ENCODE measurements at regions not wholly inside any gene's neighbourhood (a gene's known extent, or its start where the extent isn't known, plus 50 kb on each side); places are given as distances from the start of the nearest gene placed in this dataset.

DNA sequence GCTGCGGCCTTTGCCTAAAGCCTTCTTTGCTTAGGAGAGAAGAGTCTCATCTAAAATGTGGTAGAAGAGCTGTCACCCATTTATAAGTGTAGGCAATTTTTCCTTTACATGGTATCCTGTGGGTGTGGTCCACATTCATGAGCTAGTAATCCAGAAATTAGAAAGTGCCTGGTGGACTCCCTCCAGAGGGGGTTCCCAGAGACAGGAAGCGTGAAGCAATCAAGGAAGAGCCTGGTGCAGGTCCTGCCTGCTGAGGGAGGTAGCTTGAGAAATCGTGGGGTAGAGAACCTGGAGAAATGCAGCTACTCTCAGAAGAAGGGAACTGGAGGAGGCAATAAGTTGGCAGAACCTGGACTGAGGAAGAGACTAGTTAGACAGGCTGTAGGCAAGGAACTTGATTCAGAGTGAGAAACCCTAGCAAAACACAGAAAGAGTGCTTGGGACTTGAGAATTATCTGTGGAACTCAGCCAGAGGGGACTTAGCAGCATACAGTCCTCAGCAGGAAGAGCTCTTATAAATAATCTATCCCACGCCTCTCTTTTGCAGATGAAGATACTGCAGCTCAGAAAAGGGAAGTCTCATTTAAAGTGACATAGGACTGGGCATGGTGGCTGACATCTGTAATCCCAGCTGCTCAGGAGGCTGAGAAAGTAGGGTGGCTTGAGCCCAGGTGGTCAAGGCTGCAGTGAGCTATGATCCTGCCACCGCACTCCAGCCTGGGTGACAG is 182.4 kb upstream of the CCND2 start:
- DNase-seq, result no peak

DNA sequence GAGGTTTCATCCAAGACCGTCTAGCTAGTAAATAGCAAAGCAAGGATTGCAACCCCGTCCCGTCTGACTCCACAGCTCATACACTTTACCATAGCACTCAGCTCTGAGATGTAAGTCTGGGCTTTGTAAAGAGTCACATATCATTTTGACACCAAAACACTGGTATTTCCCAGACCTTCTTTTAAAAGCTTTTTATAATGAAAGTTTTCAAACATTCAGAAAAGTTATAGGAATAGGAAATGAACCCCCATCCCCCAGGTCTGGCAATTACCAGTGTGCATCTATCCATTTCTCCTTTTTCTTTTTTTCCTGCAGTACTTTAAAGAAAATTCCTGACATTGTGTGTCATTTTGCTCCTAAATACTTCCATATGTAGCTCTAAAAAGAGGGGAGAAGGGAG is 183.6 kb upstream of the CCND2 start:
- DNase-seq, result no peak

DNA sequence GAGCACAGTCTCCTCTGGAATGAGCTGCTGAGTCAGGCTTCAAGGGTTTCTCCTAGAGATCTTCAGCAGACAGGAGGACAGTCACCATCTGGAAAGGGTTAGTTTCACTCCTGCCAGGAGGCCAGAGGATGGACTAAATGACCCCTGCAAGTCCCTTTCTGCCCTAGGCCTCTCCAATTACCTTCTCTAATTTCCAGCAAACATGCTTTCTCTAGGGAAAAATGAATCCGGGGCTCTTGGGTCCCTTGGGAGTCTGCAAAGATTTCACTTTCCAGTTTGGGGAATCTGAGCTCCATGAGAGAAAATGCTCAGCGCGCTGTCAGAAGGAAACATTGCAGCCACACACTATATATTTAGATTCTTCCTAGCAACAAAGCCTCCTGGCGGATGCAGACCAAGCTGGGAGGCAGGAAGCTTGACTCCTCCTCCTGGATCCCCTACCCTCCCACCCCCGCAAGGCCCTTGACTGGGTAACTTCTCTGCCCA is 184.4 kb upstream of the CCND2 start:
- no peak for DNase-seq

DNA sequence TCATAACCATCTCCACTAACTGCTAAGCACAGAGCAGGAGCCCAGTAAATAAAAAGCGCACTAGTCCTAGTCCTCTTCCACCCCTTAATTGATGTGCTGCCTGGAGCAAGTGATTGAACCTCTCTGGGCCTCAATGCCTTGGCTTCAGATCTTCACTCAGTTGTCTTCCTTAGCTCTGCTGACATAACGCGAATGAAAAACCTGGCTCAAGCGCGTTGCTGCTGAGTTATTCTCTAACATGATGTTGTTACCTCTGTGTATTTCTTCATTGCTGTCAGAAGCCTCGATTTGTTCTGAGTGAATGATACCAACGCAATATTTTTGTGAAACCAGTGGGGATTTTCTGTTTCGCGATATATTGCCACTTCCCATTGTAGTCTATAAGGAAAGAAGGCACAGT is 185.1 kb upstream of the CCND2 start:
- no peak for DNase-seq

DNA sequence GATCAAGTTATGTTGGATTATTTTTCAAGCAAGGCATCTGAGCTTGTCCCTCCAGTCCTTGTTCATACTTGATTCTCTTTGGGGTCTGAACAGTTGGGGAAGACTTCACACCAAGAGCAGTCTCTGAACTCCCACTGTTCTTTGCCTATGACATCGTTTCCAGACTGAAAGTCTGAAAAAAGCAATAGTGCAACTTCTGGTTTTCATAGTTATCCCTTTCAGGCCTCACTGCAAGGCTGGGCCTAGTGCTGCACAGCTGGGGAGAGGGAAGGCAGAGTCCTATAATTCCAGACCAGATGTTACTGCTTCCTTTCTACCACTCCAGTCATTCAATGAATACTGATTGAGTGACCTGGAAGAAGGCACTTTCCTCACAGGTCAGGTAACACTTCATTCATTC is 187.1 kb upstream of the CCND2 start:
- DNase-seq, result no peak

DNA sequence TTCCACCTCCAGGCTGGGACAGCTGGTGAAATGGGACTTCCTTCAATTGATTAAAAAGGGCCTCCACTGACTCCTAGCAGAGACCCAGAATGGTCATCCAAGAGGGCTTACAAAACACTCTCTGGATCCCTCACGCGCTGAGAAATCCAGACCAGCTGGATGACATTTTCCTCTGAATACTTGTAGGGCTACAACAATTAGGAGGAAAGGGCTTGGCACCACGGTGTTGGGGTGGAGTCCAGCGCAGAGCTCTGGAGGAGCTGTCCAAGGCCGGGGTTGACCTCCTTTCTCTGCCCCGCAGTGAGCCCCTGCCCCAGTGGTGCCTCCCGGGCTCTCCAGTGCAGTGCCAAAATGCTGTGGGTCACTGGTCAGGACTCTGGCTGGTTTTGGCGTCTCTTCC is 189.0 kb upstream of the CCND2 start:
- no peak for DNase-seq

DNA sequence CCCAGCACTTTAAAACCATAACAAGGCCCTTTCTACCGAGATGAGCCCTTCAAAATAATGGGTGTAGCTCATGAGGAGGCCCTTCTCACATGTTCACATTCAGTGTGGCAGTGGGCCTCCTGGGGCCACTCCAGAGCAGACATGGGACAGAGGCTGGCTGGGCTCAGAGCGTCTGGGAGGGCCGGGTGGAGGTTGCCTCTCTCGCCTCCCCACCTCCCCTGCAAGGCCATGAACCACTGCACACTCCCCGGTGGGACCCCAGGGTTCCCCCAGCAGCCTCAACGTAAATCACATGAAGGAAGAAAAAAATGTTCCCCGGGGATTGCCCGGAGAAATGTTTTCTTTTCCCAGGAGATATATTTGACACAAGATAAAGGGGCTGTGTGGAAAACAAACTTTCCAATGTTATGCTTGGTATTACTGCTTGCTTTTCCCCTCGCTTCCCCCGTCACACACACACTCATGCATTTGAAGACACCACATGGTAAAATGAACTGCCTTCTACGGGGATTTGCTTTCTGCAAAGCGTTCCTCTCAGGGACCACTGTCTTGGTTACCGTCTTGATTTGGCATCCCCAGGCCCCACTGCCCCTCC is 190.7 kb upstream of the CCND2 start:
- no peak for DNase-seq

DNA sequence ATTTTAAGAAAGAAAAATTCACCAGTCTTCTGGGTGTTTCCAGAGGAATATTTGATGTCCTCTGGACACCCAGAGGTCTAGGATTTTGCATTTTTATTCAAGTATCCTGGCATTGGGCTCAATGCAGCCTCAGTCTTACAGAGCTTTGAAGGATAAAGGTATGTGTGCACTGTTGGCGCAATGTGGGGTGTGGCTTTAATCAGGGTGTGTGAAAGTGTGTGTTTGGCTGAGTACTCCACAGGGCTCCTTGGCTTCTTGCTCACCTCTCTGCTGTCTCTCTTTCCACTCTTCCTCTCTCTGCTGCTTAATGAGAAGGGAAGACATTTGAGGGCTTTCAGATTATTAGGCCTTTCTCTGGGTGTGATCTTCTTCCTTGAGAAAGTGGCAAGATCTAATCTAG is 193.3 kb upstream of the CCND2 start:
- DNase-seq, result no peak

DNA sequence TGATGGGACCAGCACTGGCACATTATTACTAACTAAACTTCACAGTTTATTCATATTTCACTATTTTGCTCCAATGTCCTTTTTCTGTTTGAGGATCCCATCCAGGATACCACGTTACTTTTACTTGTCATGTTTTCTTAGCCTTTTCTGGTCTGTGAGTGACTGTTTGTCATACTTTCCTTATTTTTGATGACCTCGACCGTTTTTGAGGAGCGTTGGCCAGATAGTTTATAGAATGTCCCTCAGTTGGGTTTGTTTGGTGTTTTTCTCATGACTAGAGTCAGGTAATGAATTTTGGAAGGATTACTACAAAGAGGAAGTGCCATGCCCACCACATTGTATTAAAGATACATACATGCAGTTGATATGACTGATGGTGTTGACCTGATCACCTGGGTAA is 199.4 kb upstream of the CCND2 start:
- no peak for DNase-seq

DNA sequence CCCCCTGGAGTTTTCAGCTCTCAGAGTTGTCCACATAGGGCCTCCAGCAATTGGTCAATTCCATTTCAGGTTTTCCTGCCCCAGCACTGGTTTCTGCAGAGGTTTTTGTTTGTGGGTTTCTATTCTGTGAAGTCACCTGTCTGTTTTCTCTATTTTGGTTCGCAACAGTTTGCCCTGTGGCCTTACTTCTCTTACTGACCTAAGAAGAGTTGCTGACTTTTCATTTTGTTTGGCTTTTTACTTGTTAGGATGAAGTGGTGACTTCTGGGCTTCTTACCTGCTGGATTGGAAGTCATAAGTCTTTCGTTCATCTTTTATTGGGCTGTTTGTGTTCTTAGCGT is 196.4 kb upstream of the PARP11 start:
- no peak for DNase-seq

DNA sequence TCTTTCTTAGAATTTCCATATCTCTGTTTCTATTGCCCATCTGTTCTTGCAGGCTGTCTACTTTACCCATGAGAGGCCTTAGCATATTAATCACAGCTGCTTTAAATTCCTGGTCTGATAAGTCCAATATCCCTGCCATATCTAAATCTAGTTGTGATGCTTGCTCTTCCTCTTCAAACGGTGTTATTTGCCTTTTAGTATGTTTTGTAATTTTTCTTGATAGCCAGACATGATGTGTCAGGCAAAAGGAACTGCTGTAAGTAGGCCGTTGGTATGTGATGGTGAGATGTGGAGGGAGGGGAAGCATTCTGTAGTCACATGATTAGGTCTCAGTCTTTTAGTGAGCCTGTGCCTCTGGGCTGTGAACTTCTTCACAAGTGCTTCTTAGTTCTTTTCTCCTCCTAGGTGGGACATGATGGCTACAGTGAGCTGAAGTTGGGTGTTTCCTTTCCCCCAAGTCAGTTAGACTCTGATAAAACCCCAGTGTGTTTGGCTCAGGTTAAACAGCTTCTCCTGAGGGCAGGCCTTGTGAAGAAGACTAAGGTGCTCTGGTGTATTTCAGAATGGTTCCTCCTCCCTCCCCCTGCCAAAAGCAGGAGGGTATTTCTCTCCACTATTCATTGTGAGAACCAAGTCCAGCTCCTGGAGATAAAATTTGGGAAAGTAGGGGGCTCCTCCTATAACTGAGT is 195.9 kb upstream of the PARP11 start:
- no peak for DNase-seq

DNA sequence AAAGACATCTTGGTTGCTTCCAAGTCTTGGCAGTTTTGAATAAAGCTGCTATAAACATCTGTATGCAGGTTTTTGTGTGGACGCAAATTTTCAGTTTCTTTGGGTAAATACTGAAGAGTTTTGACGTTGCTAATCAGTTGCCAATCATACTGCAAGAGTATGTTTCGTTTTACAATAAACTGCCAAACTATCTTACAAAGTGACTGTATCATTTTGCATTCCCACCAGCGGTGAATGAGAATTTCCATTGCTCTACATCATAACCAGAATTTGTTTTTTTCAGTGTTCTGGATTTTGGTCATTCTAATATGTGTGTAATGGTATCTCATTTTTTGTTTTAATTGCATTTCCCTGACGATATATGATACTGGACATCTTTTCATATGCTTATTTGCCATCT is 190.8 kb upstream of the PARP11 start:
- DNase-seq, result no peak

DNA sequence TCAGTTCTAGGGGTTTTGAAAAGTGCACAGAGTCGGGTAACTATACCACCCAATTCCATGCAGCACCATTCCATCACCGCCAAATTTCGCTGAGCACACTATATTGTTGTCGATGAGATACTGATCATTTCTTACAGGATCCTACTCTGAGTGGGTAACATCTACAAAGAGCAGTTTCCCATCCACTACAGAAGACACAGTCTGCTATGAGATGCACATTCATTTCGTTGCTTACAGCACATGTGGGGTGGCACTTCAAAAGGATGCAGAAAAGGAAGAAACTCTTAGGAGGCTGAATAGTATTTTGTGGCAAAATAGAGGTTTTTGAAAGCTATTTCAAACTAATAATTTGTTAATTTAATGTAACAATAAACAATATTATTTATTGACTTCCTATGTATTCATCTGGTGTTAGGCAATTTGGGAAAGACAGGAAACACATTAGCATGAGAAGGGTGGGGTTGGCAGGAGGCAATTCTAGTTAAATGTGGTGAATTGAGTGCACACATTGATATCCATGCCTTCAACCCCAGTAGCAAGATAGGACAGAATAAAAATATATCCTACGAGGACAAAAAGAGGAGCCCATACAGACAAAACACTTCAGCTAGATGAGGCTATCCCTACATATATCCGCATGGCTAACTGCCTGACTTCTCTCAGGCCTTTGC is 186.8 kb upstream of the PARP11 start:
- DNase-seq, result no peak

DNA sequence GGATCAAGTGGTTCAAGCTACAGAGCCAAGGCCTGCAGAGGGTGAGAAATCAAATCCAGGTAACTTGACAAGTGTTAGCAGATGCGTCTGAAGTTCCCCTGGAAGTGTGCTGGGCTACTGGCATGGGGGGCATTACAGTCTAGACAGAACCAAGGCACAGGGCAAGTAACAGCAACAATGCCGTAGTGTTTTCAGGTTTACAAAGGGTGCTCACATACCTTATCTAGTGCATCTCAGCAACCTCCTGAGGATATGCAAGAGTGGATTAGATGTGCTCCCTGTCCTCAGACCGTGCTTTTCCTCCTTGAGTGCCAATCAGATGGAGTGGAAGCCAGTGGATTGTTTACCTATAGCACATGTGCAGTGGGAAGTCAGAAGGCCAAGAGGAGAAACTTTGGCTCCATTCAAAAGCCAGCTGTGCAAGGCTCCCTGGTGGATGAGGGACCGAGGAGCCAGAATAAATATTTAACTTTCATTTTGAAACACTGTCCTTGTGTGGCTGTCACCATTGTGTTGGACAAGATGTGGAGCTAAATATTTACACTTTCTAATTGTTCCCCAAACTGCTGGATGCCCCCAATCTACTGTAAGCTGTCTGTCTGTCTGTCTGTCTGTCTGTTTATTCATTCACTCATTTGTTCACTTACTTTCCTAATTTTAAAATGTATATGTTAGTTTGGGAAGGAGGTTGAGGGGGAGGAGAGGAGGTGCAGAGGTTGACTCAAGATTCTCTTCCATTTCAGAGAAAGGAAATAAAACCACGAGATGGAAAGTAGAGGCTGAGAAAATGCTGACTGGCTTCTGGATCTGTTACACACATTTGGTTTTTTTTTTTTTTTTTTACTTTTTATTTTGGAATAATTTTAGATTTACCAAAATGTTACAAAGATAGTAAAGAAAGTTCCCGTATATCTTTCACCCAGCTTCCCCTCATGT is 184.0 kb upstream of the PARP11 start:
- no peak for DNase-seq

DNA sequence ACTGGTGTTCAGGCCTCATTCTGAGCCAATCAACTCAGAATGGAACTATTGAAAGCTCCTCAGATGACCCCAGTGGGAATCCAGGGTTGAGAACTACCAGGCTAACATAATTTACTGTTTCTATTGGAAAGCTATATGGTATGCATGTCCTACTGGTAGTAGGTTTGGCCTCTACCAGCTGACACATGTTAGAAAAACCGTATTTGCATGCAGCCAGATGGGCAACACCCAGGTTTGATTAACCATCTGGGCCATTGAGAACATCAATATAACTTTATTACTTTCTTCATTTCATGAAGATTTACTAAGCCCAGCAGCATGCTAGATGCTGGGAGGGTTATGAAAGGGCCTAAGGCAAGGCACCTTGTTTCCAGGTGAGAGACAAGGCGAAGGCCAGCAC is 181.4 kb upstream of the PARP11 start:
- DNase-seq, result no peak

DNA sequence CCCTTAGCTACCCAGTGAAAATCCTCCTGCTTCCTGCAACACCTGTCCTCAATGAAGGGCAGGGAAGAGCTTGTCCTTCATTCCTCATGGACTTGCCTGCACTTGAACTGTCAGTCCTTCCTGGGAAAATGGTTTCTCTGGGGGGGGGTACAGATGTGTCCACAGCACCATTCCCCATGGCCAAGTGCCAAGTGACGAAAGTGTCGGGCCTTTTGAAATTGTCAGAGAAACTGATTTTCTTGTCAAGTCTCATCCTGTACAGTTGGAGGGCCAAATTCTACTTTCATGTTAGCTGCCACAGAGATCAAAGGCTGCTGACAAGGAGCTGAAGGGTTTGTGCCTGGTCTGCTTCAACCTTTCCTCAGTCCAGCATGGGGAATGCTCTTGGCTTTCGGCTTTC is 179.5 kb upstream of the PARP11 start:
- no peak for DNase-seq

DNA sequence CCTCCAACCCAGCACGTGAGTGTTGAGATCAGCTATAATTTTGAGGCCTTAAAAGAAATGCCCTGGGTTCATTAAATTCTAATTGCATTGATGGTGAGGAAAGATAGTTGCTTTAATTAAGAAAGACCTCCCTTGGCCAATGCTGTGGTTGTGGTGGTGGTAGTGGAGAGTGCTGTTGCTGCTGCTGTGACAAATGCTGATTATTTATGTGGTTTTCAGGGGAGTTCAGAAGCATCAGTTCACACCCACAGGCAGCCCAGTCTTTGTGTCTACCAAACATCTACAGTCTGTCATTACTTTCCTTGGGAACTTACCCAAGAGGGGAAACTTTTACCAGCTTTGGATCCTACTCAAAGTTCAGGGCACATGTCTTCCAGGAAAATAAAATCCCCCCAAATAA is 178.4 kb upstream of the PARP11 start:
- no peak for DNase-seq

DNA sequence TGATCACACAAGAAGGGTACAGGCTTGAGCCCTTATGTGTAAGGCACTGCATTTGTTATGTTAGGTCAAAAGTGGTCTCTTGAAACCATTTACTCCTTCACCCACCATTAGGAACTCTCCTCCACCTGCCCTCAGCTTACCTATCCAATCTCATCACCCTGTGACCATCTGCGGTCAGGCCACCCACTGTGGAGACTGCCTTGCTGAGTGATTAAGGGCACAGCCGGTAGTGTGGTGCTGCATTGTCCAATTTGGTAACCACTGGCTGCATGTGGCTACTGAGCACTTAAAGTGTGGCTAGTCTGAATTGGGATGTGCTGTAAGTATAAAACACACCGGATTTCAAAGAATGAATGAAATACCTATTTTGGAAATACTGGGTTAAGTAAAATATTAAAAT is 177.1 kb upstream of the PARP11 start:
- no peak for DNase-seq

DNA sequence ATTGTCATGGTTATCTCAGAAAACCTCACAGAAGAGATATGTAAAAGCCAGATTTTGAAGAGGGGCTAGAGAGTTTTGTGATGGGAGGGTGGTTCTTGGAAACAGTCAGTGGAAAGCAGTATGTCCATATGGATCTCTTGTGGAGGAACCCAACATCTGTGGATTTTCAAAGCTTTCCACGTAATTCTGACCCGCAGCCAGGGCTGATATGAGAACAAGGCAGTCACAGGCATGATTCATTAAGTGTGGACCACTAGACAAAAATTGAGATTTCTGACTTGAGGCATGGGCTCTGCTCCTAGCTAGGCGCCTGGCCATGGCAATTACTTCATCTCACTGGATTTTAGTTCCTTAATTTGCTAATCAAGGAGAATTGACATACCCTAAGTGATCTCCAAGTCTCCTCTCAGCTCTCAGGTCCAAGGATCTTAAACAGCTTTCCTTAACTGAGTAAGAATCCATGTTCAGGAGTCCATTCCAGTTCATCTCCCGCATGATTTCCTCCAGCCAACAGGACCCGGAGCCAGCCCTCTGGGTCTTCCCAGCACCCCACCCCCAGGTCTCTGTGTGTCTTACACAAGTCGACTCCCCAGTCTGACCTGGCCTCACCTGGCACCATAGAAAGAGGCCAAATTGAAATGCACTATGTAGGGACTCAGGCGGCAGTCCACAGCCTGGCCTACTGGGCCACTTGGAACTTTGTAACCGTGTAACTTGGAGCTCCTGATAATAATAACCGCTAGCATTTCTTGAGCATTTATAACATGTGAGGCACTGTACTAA is 176.3 kb upstream of the PARP11 start:
- DNase-seq, result no peak

DNA sequence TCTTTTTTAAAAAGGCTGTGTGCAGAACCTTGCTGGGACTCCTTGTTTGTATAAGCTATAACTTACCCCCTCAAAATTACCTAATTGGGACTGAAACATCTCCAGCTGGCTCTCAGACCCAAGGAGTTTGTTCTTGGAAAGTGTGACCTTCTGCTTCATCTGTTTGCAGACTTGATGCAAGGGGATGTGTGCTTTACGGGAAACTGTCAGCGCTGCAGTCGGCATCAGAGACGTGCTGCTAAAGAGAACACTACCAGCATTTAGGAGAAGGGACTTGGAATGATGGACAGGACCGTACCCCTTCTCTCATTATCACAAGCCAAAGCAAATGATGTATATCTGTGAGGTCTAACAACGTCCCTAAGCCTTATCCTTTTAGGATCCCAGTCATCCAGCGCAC is 174.2 kb upstream of the PARP11 start:
- DNase-seq, result no peak

DNA sequence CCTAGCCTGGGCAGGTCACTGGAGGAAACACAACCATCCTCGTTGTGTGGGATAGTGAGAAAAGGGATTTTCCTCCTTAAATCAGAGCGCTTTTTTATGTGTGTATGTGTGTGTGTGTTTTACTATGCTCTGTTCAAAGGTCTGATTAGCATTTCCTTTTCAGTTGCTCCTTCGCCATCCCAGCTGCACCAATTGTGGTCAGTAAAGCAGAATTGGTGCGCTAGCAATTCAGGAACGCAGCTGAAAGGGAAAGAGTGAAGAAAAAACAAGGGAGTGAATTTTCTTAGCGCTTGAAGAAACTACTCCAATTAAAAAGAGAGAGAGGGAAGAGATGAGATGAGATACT is 173.3 kb upstream of the PARP11 start:
- no peak for DNase-seq

All from NCI-H1105 treated with DMSO at 0.1 percent for 48 hours (cell line).